ENCODE measurements at regions not wholly inside any gene's neighbourhood (a gene's known extent, or its start where the extent isn't known, plus 50 kb on each side); places are given as distances from the start of the nearest gene placed in this dataset.

GRCh38 chr17:54840885-54841591, 59.6 kb upstream of the TOM1L1 start:
- no peak for TF ChIP-seq CTCF (IDR thresholded peaks at IDR 0.05; ENCODE audit: poor library complexity, severe bottlenecking)
- Histone ChIP-seq H3K9me3 (ENCODE audit: severe bottlenecking) (no peaks in the 10 kb centered on the region), H3K27ac (ENCODE audit: poor library complexity, severe bottlenecking) (no peak overlapping the region), H3K27me3 (ENCODE audit: insufficient read depth, poor library complexity, severe bottlenecking) (peaks cover 6% of the 10 kb centered on the region), H3K4me1 (ENCODE audit: insufficient read depth, poor library complexity, severe bottlenecking) (no peaks in the 10 kb centered on the region), H3K36me3 (ENCODE audit: low read depth) (no peaks in the 10 kb centered on the region), H3K4me3 (ENCODE audit: severe bottlenecking) (no peak overlapping the region)
- DNase-seq (ENCODE audit: low spot score) = no peak
- no peak for ATAC-seq (ENCODE audit: low read depth)

GRCh38 chr17:54841656-54842055, 59.0 kb upstream of the TOM1L1 start:
- Histone ChIP-seq H3K36me3 (ENCODE audit: low read depth) (no peaks in the 10 kb centered on the region), H3K27ac (ENCODE audit: poor library complexity, severe bottlenecking) (no peak overlapping the region), H3K4me1 (ENCODE audit: insufficient read depth, poor library complexity, severe bottlenecking) (no peaks in the 10 kb centered on the region), H3K4me3 (ENCODE audit: severe bottlenecking) (no peak overlapping the region), H3K27me3 (ENCODE audit: insufficient read depth, poor library complexity, severe bottlenecking) (peaks cover 6% of the 10 kb centered on the region), H3K9me3 (ENCODE audit: severe bottlenecking) (no peaks in the 10 kb centered on the region)
- ATAC-seq (ENCODE audit: low read depth) (no peak), DNase-seq (ENCODE audit: low spot score) (no peak)
- no peak for TF ChIP-seq CTCF (IDR thresholded peaks at IDR 0.05; ENCODE audit: poor library complexity, severe bottlenecking)

GRCh38 chr17:54844233-54844632, 56.4 kb upstream of the TOM1L1 start:
- no peak for TF ChIP-seq CTCF (IDR thresholded peaks at IDR 0.05; ENCODE audit: poor library complexity, severe bottlenecking)
- ATAC-seq (ENCODE audit: low read depth) = no peak
- H3K36me3 ChIP-seq (ENCODE audit: low read depth) = no peaks in the 10 kb centered on the region

GRCh38 chr17:54848368-54848987, 52.2 kb upstream of the TOM1L1 start:
- Histone ChIP-seq H3K27ac (ENCODE audit: poor library complexity, severe bottlenecking) (no peak overlapping the region), H3K4me1 (ENCODE audit: insufficient read depth, poor library complexity, severe bottlenecking) (no peaks in the 10 kb centered on the region), H3K27me3 (ENCODE audit: insufficient read depth, poor library complexity, severe bottlenecking) (no peaks in the 10 kb centered on the region), H3K36me3 (ENCODE audit: low read depth) (no peaks in the 10 kb centered on the region), H3K4me3 (ENCODE audit: severe bottlenecking) (no peak overlapping the region), H3K9me3 (ENCODE audit: severe bottlenecking) (no peaks in the 10 kb centered on the region)
- DNase-seq (ENCODE audit: low spot score) (no peak), ATAC-seq (ENCODE audit: low read depth) (no peak)
- no peak for TF ChIP-seq CTCF (IDR thresholded peaks at IDR 0.05; ENCODE audit: poor library complexity, severe bottlenecking)

More at GRCh38 chr17:54844233-54844632, 56.4 kb upstream of the TOM1L1 start:
- Histone ChIP-seq H3K27ac (ENCODE audit: poor library complexity, severe bottlenecking) (no peak overlapping the region), H3K4me1 (ENCODE audit: insufficient read depth, poor library complexity, severe bottlenecking) (no peaks in the 10 kb centered on the region), H3K9me3 (ENCODE audit: severe bottlenecking) (no peaks in the 10 kb centered on the region), H3K4me3 (ENCODE audit: severe bottlenecking) (no peak overlapping the region), H3K27me3 (ENCODE audit: insufficient read depth, poor library complexity, severe bottlenecking) (peaks cover 3% of the 10 kb centered on the region)
- DNase-seq (ENCODE audit: low spot score) = no peak

GRCh38 chr17:54849660-54850059, 51.0 kb upstream of the TOM1L1 start:
- no peak for TF ChIP-seq CTCF (IDR thresholded peaks at IDR 0.05; ENCODE audit: poor library complexity, severe bottlenecking)
- no peak for ATAC-seq (ENCODE audit: low read depth)
- Histone ChIP-seq H3K4me3 (ENCODE audit: severe bottlenecking) (no peak overlapping the region), H3K27ac (ENCODE audit: poor library complexity, severe bottlenecking) (no peak overlapping the region), H3K27me3 (ENCODE audit: insufficient read depth, poor library complexity, severe bottlenecking) (no peaks in the 10 kb centered on the region), H3K9me3 (ENCODE audit: severe bottlenecking) (no peaks in the 10 kb centered on the region), H3K36me3 (ENCODE audit: low read depth) (no peaks in the 10 kb centered on the region), H3K4me1 (ENCODE audit: insufficient read depth, poor library complexity, severe bottlenecking) (no peaks in the 10 kb centered on the region)
- DNase-seq (ENCODE audit: low spot score) = no peak
